ENCODE measurements at regions not wholly inside any gene's neighbourhood (a gene's known extent, or its start where the extent isn't known, plus 50 kb on each side); places are given as distances from the start of the nearest gene placed in this dataset.
"Not testable (repeated sequence)": the region's sequence is repeated elsewhere in the genome, so short reads cannot be mapped to it uniquely, and the experiment has no call there.

DNA sequence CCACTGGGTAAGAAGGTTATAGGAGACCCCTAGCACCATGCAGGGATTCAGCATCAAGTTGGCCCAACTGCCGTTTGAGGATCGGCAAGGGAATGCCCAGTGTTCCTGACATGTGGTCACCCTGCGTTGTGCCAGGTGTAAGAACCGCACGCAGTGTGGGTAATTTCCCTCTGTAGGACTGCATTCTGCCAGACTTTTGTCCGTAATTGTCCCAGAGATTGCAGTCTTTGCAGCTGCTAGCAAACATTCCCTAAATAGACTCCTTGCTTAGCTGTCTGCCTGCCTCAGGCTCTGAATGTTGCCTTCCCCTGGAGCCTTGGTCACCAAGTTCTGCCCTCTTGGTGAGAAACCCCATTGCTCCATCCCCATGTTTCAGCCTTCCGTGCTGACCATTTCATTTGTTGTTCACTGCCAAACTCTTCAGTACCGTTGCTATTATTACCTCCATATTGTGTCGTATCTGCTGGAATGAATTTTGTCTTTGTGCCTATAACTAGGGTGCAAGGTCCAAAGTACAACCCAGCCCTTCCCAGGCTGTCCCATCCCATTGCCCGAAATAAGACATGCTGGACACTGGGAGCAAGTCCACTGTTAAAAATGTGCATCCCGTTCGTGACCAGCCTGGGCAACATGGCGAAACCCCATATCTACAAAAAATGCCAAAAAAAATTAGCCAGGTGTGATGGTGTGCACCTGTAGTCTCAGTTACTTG lies 53.8 kb upstream of the USP9X start:
- H3K36me3 Mint-ChIP-seq (ENCODE audit: low read depth) = no peaks in the 10 kb centered on the region
- no peaks in the 10 kb centered on the region for H3K27me3 Mint-ChIP-seq (ENCODE audit: low read depth)
- H3K27ac Mint-ChIP-seq = no peak overlapping the region
- no peak overlapping the region for H3K4me3 Mint-ChIP-seq
- H3K4me1 Mint-ChIP-seq (ENCODE audit: low read depth) = no peaks in the 10 kb centered on the region
- no peaks in the 10 kb centered on the region for H3K9me3 Mint-ChIP-seq

DNA sequence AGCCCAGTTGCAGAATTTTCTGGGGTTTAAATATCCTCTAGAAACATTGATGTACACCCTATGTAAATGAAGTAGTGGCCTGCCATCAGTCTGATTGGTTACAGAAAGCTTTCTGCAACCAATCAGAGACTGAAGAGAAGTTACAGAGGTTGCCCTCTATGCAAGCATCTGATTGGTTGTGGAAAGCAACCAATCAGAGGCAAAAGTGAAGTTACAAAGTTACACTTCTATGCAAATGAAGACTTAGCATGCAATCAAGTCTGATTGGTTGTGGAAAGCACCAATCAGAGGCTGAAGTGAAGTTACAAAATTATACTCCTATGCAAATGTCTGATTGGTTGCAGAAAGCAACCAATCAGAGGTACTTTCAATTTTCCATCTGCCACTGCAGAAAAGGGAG lies 51.9 kb upstream of the USP9X start:
- Mint-ChIP-seq H3K4me1 (ENCODE audit: low read depth) (no peaks in the 10 kb centered on the region), H3K4me3 (no peak overlapping the region), H3K9me3 (no peaks in the 10 kb centered on the region), H3K36me3 (ENCODE audit: low read depth) (no peaks in the 10 kb centered on the region), H3K27ac (no peak overlapping the region), H3K27me3 (ENCODE audit: low read depth) (no peaks in the 10 kb centered on the region)

DNA sequence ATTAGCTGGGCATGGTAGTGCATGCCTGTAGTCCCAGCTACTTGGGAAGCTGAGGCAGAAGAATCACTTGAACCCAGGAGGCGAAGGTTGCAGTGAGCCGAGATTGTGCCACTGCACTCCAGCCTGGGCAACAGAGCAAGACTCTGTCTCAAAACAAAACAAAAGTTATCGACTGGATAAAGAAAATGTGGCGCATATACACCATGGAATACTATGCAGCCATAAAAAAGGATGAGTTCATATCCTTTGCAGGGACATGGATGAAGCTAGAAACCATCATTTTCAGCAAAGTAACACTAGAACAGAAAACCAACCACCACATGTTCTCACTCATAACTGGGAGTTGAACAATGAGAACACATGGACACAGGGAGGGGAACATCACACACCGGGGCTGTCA lies 50.3 kb upstream of the USP9X start:
- not testable (repeated sequence) for H3K9me3 Mint-ChIP-seq; H3K4me3 Mint-ChIP-seq; H3K36me3 Mint-ChIP-seq (ENCODE audit: low read depth); H3K27me3 Mint-ChIP-seq (ENCODE audit: low read depth); H3K4me1 Mint-ChIP-seq (ENCODE audit: low read depth); H3K27ac Mint-ChIP-seq

Data from T-helper 1 cell treated with Interleukin-12 subunit alpha and Interleukin-12 subunit beta and Interleukin-4 antibody, amounts not matched to agents 30 μg/mL and 1 μg/mL, for 36 hours (primary cell).